ENCODE measurements at regions not wholly inside any gene's neighbourhood (a gene's known extent, or its start where the extent isn't known, plus 50 kb on each side); places are given as distances from the start of the nearest gene placed in this dataset.

GRCh38 chr4:36010397-36010929 is 233.9 kb downstream of the ARAP2 start:
- no peak for DNase-seq (ENCODE audit: low spot score)
- Histone ChIP-seq H3K27ac (no peak overlapping the region), H3K9me3 (no peaks in the 10 kb centered on the region), H3K4me1 (replicated peaks) (no peaks in the 10 kb centered on the region), H3K4me3 (no peak overlapping the region), H3K27me3 (replicated peaks; ENCODE audit: insufficient read depth) (no peaks in the 10 kb centered on the region), H3K36me3 (no peaks in the 10 kb centered on the region)
- intact Hi-C loops (cut with DNase I) = no loop called here
- TF ChIP-seq, protein P1, sequence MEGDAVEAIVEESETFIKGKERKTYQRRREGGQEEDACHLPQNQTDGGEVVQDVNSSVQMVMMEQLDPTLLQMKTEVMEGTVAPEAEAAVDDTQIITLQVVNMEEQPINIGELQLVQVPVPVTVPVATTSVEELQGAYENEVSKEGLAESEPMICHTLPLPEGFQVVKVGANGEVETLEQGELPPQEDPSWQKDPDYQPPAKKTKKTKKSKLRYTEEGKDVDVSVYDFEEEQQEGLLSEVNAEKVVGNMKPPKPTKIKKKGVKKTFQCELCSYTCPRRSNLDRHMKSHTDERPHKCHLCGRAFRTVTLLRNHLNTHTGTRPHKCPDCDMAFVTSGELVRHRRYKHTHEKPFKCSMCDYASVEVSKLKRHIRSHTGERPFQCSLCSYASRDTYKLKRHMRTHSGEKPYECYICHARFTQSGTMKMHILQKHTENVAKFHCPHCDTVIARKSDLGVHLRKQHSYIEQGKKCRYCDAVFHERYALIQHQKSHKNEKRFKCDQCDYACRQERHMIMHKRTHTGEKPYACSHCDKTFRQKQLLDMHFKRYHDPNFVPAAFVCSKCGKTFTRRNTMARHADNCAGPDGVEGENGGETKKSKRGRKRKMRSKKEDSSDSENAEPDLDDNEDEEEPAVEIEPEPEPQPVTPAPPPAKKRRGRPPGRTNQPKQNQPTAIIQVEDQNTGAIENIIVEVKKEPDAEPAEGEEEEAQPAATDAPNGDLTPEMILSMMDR (IDR thresholded peaks at IDR 0.05) = no peak
- no peak for TF ChIP-seq POLR2AphosphoS5 (IDR thresholded peaks at IDR 0.05)
- TF ChIP-seq POLR2A (IDR thresholded peaks at IDR 0.05) = no peak
- WGBS = 70% methylated on average over 4 of the region's 4 CpGs

DNA sequence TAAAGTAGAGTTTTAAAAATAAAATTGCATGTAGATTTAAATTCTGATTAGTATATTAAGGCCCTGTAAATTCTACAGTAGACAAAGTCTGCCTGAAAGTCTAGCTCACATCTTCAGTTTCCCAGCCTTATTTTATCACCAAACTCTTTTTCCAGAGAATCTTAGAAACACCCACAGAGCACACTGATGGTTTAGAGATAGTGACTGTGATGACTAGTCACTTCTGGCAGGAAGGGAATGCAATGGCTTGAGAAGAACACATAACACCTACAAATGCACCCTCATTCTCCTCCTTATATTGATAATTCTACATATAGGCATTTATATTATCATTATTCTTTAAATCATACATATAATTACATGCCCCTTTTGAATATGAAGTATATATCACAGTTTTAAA is 232.9 kb downstream of the ARAP2 start:
- Histone ChIP-seq H3K4me3 (no peak overlapping the region), H3K9me3 (no peaks in the 10 kb centered on the region), H3K27ac (no peak overlapping the region), H3K36me3 (no peaks in the 10 kb centered on the region), H3K27me3 (replicated peaks; ENCODE audit: insufficient read depth) (no peaks in the 10 kb centered on the region), H3K4me1 (replicated peaks) (no peaks in the 10 kb centered on the region)
- intact Hi-C loops (cut with DNase I) = no loop called here
- DNase-seq (ENCODE audit: low spot score) = no peak
- TF ChIP-seq POLR2AphosphoS5 (IDR thresholded peaks at IDR 0.05) (no peak), POLR2A (IDR thresholded peaks at IDR 0.05) (no peak)
- TF ChIP-seq, protein P1 (IDR thresholded peaks at IDR 0.05) = no peak

GRCh38 chr4:36012503-36012902 is 231.8 kb downstream of the ARAP2 start:
- no peaks in the 10 kb centered on the region for H3K36me3 ChIP-seq
- H3K4me1 ChIP-seq (replicated peaks) = no peaks in the 10 kb centered on the region
- TF ChIP-seq, protein P1 (IDR thresholded peaks at IDR 0.05) = no peak
- TF ChIP-seq POLR2A (IDR thresholded peaks at IDR 0.05) = no peak
- TF ChIP-seq POLR2AphosphoS5 (IDR thresholded peaks at IDR 0.05) = no peak
- H3K9me3 ChIP-seq = no peaks in the 10 kb centered on the region
- intact Hi-C loops (cut with DNase I) = no loop called here
- H3K4me3 ChIP-seq = no peak overlapping the region
- no peak overlapping the region for H3K27ac ChIP-seq
- no peak for DNase-seq (ENCODE audit: low spot score)
- H3K27me3 ChIP-seq (replicated peaks; ENCODE audit: insufficient read depth) = no peaks in the 10 kb centered on the region
- WGBS = 83% methylated on average over 3 of the region's 3 CpGs

DNA sequence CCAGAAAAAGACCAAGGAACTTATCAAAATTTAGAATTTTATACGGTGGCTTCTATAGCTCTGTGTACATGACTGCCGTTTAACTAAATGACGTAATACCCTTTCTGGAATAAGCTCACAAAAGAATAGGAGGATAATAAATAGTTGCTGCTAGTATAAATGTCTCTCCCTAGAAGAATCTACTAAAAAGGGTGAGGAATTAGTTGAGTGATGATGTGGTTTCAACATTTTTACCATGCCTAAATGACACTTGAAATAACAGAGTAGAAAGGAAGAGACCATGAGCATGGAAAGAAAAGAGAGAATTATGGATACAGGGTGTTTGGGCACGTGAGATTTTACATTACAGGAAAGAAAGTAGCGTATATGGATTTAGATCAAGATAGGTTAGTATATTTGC is 231.1 kb downstream of the ARAP2 start:
- intact Hi-C loops (cut with DNase I) = no loop called here
- no peak for DNase-seq (ENCODE audit: low spot score)
- no peaks in the 10 kb centered on the region for H3K9me3 ChIP-seq

More for the DNA sequence above, 231.1 kb downstream of the ARAP2 start:
- TF ChIP-seq POLR2AphosphoS5 (IDR thresholded peaks at IDR 0.05) (no peak), POLR2A (IDR thresholded peaks at IDR 0.05) (no peak)
- TF ChIP-seq, protein P1 (IDR thresholded peaks at IDR 0.05) = no peak
- 74% methylated on average over 5 of the region's 5 CpGs for WGBS
- no peaks in the 10 kb centered on the region for H3K4me1 ChIP-seq (replicated peaks)
- H3K36me3 ChIP-seq = no peaks in the 10 kb centered on the region
- no peaks in the 10 kb centered on the region for H3K27me3 ChIP-seq (replicated peaks; ENCODE audit: insufficient read depth)
- no peak overlapping the region for H3K27ac ChIP-seq
- no peak overlapping the region for H3K4me3 ChIP-seq

Small RNA genes in the stretch of these regions (small RNA-seq; reads per million reads assigned to genes)
- 0 reads per million in 2 donors for gene AC097535.2
- 0 reads per million in 2 donors for gene RF01210
- gene RNU6-573P = 0 reads per million in 2 donors
